Endodermal cell (in vitro differentiated cells): ENCODE measurements at regions not wholly inside any gene's neighbourhood (a gene's known extent, or its start where the extent isn't known, plus 50 kb on each side); places are given as distances from the start of the nearest gene placed in this dataset.

ENCODE experiments used
- DNase-seq: peaks from one replicate; pipeline ENCODE4 v3.0.0-alpha.2; 2017
- H3K27ac ChIP-seq: 2 replicates; pipeline ENCODE4 v1.5.1; 2013; ENCODE audit warnings: mild to moderate bottlenecking, low read depth, low read length, moderate library complexity
- H3K27me3 ChIP-seq: 2 replicates; pipeline ENCODE4 v1.6.1; 2013; ENCODE audit warnings: mild to moderate bottlenecking, low read length, moderate library complexity; ENCODE audit not compliant: insufficient read depth, control insufficient read depth, poor library complexity, severe bottlenecking
- H3K36me3 ChIP-seq: 2 replicates; pipeline ENCODE4 v1.7.0; 2013; ENCODE audit warnings: mild to moderate bottlenecking, low read length, moderate library complexity; ENCODE audit not compliant: control insufficient read depth, insufficient read depth
- H3K4me1 ChIP-seq: one replicate; pipeline ENCODE4 v1.7.0; 2013; ENCODE audit warnings: low read length; ENCODE audit not compliant: control insufficient read depth, insufficient read depth
- H3K4me3 ChIP-seq: 2 replicates; pipeline ENCODE4 v1.5.1; 2013; ENCODE audit warnings: mild to moderate bottlenecking, low read length, moderate library complexity
- H3K9ac ChIP-seq: 2 replicates; pipeline ENCODE4 v1.6.1; 2013; ENCODE audit warnings: mild to moderate bottlenecking, low read length, moderate library complexity; ENCODE audit not compliant: poor library complexity, severe bottlenecking; ENCODE audit errors: extremely low read depth
- H3K9me3 ChIP-seq: 2 replicates; pipeline ENCODE4 v1.6.1; 2013; ENCODE audit warnings: mild to moderate bottlenecking, low read length, moderate library complexity; ENCODE audit not compliant: control insufficient read depth
- H3K27ac Mint-ChIP-seq: 2 replicates; pipeline ENCODE4 v1.8.0; 2020; ENCODE audit warnings: mixed read lengths
- H3K27me3 Mint-ChIP-seq: 2 replicates; pipeline ENCODE4 v1.8.0; 2021; ENCODE audit warnings: mild to moderate bottlenecking, mixed read lengths; ENCODE audit not compliant: insufficient read depth
- H3K36me3 Mint-ChIP-seq: 2 replicates; pipeline ENCODE4 v1.8.0; 2020; ENCODE audit warnings: low read depth, mixed read lengths
- H3K4me1 Mint-ChIP-seq: 2 replicates; pipeline ENCODE4 v1.8.0; 2020; ENCODE audit warnings: mixed read lengths
- H3K4me3 Mint-ChIP-seq: 2 replicates; pipeline ENCODE4 v1.8.0; 2020; ENCODE audit warnings: mild to moderate bottlenecking, moderate library complexity, mixed read lengths
- H3K9me3 Mint-ChIP-seq: 2 replicates; pipeline ENCODE4 v1.8.0; 2020; ENCODE audit warnings: mild to moderate bottlenecking, mixed read lengths
- WGBS, 2 experiments: methylation state at CpG; one replicate each; pipeline versions ENCODE4 v1.1.5 to v1.1.7; 2013; ENCODE audit warnings: missing lambda C conversion rate in 2 of 2, mixed read lengths in 1 of 2; ENCODE audit not compliant: insufficient coverage in 1 of 2, insufficient read length in 1 of 2; 5-methylcytosine and 5-hydroxymethylcytosine counted together
- TF ChIP-seq, protein P1 (sequence below): fragments of 200-600 bp; sonication (generic); conservative IDR thresholded peaks from 2 replicates; pipeline ENCODE4 v1.5.0; 2021; ENCODE audit warnings: antibody characterized with exemption, mild to moderate bottlenecking

GRCh38 chr12:115324949-115325593 lies 641.1 kb upstream of the TBX3 start:
- TF ChIP-seq, protein P1, sequence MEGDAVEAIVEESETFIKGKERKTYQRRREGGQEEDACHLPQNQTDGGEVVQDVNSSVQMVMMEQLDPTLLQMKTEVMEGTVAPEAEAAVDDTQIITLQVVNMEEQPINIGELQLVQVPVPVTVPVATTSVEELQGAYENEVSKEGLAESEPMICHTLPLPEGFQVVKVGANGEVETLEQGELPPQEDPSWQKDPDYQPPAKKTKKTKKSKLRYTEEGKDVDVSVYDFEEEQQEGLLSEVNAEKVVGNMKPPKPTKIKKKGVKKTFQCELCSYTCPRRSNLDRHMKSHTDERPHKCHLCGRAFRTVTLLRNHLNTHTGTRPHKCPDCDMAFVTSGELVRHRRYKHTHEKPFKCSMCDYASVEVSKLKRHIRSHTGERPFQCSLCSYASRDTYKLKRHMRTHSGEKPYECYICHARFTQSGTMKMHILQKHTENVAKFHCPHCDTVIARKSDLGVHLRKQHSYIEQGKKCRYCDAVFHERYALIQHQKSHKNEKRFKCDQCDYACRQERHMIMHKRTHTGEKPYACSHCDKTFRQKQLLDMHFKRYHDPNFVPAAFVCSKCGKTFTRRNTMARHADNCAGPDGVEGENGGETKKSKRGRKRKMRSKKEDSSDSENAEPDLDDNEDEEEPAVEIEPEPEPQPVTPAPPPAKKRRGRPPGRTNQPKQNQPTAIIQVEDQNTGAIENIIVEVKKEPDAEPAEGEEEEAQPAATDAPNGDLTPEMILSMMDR = no peak
- Mint-ChIP-seq H3K4me1 (no peaks in the 10 kb centered on the region), H3K36me3 (no peaks in the 10 kb centered on the region), H3K9me3 (no peaks in the 10 kb centered on the region), H3K27ac (no peak overlapping the region), H3K27me3 (peaks cover 14% of the 10 kb centered on the region), H3K4me3 (no peak overlapping the region)
- H3K27ac ChIP-seq = no peak overlapping the region
- DNase-seq = no peak
- H3K4me1 ChIP-seq = no peaks in the 10 kb centered on the region
- no peaks in the 10 kb centered on the region for H3K9me3 ChIP-seq
- H3K27me3 ChIP-seq = no peaks in the 10 kb centered on the region
- no peaks in the 10 kb centered on the region for H3K36me3 ChIP-seq
- WGBS, 2 experiments = 85 to 93% methylated on average over 3 to 5 of the region's 5 CpGs
- no peak overlapping the region for H3K4me3 ChIP-seq
- H3K9ac ChIP-seq = no peak overlapping the region

DNA sequence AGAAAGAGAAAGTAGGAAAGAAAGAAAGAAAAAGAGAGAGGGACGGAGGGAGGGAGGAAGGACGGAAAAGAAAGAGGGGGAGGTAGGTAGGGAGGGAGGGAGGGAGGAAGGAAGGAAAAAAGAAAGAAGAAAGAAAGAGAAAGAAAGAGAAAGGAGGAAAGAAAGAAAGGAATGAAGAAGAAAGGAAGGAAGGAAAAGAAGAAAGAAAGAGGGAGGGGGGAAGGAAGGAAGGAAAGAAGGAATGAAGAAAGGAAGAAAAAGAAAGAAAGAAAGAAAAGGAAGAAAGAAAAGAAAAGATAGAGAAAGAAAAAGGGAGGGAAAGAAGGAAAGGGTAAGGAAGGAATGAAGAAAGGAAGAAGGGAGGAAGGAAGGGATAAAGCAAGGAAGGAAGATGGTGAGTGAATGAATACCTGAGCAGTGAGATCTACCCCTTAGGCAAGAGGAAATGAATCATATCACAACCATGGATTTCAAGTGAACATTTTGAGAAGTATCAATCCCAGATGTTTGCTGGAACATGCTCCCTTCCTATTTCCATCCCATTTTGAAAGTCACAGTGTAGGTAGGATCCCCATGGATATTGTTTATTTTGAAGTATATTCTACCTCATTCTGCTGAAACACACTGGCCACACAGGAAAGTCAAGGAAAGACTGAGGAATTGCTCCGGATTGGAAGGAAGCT lies 639.4 kb upstream of the TBX3 start:
- H3K4me3 ChIP-seq = no peak overlapping the region
- Mint-ChIP-seq H3K4me3 (no peak overlapping the region), H3K4me1 (no peaks in the 10 kb centered on the region), H3K27ac (no peak overlapping the region), H3K27me3 (peaks cover 14% of the 10 kb centered on the region), H3K36me3 (no peaks in the 10 kb centered on the region), H3K9me3 (no peaks in the 10 kb centered on the region)
- no peaks in the 10 kb centered on the region for H3K4me1 ChIP-seq
- no peaks in the 10 kb centered on the region for H3K36me3 ChIP-seq
- DNase-seq = no peak
- H3K9me3 ChIP-seq = no peaks in the 10 kb centered on the region
- no peak overlapping the region for H3K9ac ChIP-seq
- TF ChIP-seq, protein P1 = no peak
- no peaks in the 10 kb centered on the region for H3K27me3 ChIP-seq
- no peak overlapping the region for H3K27ac ChIP-seq
- 92 to 97% methylated on average over 3 of the region's 3 CpGs for WGBS, 2 experiments

GRCh38 chr12:115322275-115322674 lies 638.3 kb upstream of the TBX3 start:
- no peaks in the 10 kb centered on the region for H3K36me3 ChIP-seq
- no peaks in the 10 kb centered on the region for H3K4me1 Mint-ChIP-seq
- no peak overlapping the region for H3K27ac ChIP-seq
- H3K27ac Mint-ChIP-seq = no peak overlapping the region
- H3K9me3 Mint-ChIP-seq = no peaks in the 10 kb centered on the region
- no peaks in the 10 kb centered on the region for H3K9me3 ChIP-seq
- H3K4me1 ChIP-seq = no peaks in the 10 kb centered on the region
- H3K4me3 Mint-ChIP-seq = no peak overlapping the region
- no peaks in the 10 kb centered on the region for H3K27me3 ChIP-seq
- H3K27me3 Mint-ChIP-seq = peaks cover 18% of the 10 kb centered on the region
- no peak for DNase-seq
- no peaks in the 10 kb centered on the region for H3K36me3 Mint-ChIP-seq
- no peak overlapping the region for H3K4me3 ChIP-seq
- WGBS, 2 experiments = 72 to 86% methylated on average over 4 of the region's 4 CpGs
- H3K9ac ChIP-seq = no peak overlapping the region
- TF ChIP-seq, protein P1 = no peak
